Stimulated activated CD4-positive, alpha-beta T cell treated with anti-CD3 and anti-CD28 coated beads, Interleukin-12 subunit alpha, Interleukin-12 subunit beta, amount 100 ng/mL, for 48 hours (primary cell): ENCODE measurements at regions not wholly inside any gene's neighbourhood (a gene's known extent, or its start where the extent isn't known, plus 50 kb on each side); places are given as distances from the start of the nearest gene placed in this dataset.

Experiments used
- DNase-seq, 3 donors: peaks; one replicate each; pipeline ENCODE4 v3.0.0-alpha.2; 2020; ENCODE audit warnings: low read depth in 2 of 3, low spot score in 1 of 3

DNA sequence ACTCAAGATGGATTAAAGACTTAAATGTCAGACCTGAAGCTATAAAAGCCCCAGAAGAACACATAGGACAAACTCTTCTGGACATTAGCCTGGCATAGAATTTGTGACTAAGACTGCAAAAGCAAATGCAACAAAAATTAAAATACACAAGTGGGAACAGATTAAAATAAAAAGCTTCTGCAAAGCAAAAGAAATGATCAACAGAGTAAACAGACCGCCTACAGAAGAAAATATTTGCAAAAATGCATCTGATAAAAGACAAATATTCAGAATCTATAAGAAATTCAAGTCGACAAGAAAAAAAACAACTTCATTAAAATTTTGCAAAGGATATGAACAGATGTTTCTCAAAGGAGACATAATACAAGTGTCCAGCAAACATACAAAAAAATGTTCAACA is 537.8 kb downstream of the SLITRK1 start:
- DNase-seq, result no peak

DNA sequence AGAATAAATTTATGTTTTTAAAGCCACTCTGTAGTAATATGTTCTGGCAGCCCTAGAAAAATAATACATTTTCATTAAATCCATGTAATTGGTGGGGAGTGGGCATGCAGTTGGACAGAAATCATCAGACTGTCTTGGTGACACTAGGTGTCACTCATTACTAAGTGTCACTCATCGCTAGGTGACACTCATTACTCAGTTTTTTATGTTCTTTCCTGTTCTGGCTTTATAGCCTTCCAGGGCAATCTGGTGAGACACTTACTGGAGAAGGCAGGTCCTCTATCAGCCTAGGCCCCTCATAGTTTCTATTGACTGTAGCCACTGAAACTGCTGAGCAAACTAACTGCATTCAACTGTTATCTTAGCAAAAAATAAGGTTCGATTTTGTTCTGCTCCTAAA is 542.1 kb downstream of the SLITRK1 start:
- DNase-seq, result no peak

DNA sequence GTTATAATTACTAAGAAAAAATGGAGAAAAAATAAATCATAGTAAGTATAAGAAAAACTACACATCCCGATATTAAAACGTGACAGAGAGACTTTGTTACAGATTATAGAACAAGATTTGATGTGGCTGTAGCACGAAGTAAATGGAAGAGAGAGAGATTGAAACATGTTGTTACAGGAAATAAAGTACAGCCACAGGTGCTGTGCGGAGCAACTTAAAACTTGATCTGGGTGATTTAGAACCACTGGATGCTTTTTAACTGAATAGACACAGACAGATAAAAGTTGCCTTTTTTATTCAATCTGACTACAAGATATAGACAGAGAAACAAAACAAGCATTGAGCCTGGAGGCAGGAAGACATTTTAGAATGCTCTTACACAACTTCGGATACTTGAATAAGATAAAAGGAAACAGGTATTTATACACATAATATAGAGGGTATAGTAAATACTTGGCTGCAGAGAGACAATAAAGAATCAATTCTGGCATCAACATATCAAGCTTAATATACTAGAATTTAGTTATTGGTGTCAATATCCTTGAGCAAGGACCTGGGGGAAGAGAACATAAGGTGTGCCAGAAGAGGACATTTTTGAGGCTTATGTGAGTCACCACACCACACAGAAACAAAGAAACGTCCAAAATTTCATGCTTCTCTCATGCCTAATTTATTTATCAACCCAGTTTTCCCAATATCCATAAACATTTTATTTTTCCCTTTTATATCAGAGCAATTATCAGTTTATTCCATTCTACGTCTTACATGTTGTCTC is 548.5 kb downstream of the SLITRK1 start:
- no peak for DNase-seq

DNA sequence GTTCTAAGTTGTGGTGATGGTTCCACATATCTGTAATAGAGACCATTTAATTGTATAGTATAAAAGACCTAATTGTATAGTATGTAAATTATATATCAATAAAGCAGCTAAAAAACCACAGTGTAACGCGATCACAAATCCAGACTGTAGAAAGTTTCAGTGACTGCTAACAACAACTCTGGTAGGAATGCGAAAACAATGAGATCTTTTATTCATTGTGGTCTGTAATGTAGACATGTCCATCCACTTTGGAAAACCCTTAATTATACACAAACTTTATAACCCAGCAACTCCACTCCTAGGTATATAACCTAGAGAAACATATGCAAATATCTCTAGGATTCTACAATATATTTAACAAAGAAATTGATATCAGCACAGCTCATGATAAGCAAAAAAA is 549.5 kb downstream of the SLITRK1 start:
- DNase-seq, result no peak

DNA sequence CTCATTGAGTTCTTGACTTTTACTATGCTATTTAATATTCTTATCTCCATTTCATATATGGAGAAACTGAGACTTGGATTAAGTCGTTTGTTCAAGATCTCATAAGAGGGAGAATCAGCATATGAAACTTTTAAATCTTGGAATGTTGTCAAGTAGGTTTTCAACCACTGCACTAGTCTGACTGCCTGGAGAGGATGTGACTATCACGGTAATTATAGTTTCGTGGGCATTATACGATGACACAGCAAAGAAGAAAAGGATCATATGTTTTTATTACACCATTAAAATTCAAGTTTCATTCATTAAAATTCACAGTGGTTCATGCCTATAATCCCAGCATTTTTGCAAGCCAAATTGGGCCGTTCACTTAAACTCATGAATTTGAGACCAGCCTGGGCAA is 555.2 kb downstream of the SLITRK1 start:
- no peak for DNase-seq

DNA sequence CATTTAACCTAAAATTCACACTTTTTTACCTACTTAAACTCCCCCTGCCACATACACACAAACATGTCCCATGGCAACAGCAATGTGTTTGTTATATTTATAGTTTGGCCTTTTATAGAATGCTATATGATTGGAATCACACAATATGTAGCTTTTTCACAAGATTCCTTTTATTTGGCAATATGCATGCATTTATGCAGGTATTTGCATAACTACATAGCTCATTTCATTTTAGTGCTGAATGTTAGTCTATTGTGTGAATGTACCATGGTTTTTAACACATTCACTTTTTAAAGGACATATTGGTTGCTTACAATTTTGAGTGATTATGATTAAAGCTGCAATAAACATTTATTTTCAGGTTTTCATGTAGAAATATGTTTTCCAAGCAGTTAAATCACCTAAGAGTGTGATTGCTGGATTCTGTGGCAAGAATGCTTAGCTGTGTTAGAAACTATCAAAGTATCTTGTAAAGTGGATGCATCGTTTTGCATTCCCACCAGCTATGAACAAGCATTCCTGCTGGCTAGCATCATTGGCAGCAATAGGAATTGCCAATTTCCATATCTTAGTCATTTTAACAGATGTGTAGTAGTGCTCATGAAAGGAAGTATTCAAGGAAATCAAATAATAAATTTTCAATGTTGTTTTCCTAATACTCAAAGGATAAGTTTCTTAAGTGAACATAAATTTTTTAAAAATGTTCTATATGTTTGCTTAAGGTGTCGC is 557.0 kb downstream of the SLITRK1 start:
- DNase-seq, result no peak

DNA sequence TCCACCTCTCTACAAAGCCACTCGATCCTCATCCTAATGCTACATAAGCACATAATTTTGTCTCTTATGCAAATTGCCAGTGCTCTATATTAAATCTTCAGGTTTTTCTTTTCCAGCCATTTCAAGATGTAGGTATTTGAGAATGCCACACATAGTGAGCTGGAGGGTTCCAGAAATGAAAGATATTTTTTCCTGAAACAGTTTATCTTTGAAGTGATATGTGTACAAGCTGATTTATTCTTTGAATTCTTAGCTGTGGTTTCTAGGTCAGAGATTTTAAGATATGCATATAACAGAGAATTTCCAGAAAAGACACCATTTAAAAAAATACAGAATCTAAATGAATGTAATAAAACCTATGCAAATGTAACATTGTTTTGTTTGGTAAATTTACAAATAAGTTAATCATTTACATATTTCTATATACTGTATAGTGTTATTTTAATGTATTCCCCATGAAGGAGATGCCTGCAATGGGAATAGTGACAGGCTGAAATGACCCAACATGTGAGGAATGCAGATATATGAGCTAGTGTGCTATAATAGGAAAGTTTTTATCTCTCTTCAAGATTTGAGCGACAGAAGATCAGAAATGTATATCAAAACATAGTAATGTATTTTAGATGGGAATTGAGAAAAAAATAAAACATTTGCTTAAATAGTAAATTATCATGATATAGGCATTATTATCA is 570.2 kb downstream of the SLITRK1 start:
- no peak for DNase-seq

DNA sequence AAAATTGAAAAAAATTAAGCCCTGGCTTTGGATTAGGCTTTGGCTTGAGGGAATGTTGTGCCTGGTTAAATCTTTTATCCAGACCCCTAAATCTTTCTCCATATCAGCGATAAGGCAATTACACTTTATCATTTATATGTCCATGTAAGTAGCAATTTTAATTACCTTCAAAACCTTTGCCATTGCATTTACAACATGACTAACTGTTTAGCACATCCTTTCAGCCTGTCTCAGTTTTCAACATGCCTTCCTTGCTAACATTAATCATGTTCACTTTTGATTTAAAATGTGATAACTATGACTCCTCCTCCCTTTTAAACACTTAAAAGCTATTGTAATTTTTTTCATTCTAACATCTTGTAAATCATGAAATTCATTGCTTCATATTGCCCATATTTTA is 583.7 kb downstream of the SLITRK1 start:
- DNase-seq, result no peak

DNA sequence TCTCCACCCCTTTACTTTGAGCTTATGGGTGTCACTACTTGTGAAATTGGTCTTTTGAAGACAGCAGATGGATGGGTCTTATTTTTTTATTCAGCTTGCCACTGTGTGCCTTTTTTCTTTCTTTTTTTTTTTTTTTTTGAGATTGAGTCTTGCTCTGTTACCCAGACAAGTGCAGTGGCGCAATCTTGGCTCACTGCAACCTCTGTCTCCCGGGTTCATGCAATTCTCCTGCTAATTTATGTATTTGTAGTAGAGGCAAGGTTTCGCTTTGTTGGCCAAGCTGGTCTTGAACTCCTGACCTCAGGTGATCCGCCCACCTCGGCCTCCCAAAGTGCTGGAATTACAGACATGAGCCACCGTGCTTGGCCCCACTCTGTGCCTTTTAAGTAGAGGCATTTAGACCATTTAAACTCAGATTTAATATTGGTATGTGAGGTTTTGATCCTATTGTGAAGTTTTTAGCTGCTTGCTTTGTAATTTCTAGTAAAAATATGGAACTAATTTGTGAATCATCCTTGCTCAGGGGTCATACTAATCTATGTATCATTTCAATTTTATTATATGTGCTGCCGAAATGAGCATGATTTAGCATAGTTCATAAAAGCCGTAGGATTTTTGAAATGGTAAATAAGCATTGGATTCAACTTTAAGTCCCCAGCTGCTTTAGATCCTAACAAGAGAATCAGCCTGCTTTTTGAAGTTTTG is 584.5 kb downstream of the SLITRK1 start:
- DNase-seq, result no peak

DNA sequence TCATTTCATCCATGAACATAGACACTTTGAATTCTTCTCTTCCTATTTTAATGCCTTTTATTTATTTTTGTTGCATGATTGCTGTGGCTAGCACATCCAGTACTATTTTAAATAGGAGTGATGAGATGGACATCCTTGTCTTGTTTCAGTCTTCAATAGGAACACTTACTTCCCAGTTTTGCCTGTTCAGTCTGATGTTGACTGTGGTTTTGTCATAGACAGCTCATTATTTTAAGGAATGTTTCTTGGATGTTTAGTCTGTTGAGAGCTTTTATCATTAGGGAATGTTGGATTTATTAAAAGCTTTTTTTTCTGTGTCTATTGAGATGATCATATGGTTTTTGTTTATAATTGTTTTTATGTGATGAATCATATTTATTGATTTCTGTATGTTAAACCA is 586.6 kb downstream of the SLITRK1 start:
- no peak for DNase-seq

DNA sequence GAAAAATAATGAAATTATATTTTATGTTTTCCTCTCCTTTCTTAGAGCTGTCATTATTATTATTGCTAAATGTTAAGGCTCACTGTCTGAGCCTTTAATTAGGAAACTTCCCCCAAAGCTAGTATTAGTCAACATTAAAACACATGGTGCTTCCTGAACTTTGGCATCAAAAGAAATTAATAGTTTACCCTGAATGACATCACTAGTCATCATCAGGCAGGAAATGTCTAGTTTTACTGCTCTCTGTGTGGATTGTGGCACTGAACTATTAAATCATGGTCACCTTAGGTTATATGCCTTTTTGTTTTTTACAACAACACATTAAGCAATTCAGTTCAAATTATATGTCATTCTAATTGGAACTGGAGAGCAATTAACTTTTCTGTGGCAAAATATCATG is 595.5 kb downstream of the SLITRK1 start:
- DNase-seq, result no peak

DNA sequence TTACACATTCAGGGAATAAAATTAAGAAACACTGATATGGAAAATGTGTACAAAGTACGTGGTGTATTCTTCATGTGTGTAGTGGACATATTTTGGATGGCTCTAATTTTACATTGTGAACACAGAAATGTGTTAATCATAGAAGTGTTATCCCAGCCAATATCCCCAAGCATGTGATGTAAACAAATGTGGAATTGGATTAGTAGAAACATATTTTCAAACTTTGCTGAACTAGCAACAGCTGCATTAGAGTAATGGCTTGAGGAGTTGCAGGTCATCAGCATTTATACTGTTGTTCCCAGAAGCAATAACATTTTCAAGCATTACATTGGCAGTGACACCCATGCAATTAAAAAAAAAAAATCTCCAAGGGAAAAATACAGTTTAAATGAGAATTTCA is 600.6 kb downstream of the SLITRK1 start:
- DNase-seq, result no peak

DNA sequence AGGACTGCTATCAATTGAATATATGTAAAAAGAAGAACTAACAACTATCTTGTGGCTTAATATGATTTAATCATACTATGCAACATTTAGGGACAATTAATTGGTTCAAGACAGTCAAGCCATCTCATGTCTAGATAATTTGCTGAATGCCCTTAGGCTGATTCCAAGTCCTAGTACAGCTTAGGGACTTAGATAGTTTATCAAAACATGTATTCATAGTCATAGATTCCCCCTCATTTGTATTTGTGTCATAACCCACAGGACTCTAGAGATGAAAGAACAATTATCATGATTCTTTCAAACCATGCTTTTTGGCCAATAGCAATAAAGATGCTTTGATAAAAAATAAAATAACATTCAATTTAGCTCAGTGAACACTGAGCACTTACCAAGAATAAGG is 607.6 kb downstream of the SLITRK1 start:
- no peak for DNase-seq

DNA sequence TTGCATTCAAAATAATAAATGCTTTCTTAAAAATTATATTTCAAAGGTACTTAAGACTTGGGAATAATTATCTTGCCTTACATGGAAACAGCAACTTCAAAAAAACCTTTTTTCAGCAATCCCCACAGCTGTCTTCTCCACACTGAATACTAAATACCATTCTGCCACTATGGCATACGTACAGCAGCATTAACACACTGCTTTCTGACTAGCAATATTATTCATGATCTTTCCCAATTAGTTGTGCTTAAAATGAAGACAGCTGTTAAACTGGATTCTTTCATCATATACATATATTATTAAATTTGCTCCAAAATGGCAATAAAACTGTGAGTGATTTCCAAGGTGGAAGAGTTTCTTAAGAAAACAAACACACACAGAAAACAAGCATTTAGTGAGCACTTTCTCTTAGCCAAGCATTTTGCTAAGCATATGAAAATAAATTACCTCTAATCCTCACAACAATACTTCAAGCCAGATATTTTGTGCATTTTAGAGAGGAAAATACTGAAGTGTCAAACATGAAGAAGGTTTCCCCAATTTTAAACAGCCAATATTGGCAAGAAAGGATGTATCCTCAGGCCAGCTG is 609.5 kb downstream of the SLITRK1 start:
- no peak for DNase-seq

DNA sequence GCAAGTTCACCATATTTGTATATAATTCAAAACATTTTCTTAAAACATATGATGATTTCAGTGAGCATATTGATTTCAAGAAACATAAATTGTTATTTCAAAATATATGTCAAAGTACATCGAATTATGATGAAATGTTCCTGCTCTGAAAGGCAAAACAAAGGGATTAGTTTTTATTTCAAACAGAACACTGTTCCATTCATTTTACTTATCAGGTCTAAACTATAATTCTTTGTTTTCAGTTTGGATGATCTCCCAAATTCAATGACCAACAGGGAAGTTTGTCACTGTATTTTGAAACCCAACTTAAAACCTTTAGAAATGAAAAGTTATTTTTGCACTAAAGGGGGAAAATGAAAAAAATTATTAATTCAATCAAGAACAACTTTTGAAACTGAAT is 610.2 kb downstream of the SLITRK1 start:
- DNase-seq, result no peak

DNA sequence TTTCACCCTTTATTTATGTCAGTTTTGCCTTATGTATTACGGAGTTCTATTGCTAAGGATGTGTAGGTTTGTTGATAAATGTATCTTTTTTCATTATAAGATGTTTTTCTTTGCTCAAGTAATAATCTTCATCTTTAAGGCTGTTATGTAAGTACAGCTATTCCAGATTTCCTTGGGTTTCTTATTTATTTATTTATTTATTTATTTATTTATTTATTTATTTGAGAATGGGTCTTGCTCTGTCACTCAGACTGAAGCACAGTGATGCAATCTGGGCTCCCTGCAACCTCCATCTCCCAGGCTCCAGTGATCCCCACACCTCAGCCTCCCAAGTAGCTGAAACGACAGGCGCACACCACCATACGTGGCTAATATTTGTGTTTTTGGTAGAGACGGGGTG is 617.0 kb downstream of the SLITRK1 start:
- DNase-seq, result no peak

DNA sequence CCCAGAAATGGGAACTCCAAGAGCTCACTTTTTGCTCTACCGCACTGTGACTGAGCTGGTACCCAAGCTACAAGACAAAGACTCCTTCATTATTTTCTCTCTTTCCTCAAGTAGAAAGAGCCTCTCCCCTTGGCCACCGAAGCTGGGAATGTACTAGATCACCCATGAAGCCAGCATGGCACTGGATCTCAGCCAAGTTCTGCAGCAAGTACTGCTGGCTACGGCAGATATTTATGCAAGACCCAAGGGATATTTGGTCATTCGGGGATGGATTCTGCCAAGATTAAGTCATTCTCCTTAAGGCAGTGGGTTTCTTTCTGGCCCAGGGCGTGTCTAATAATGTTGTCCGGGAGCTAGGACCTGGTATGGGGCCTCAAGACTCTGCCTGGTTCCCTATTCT is 633.5 kb downstream of the SLITRK1 start:
- DNase-seq, result no peak

DNA sequence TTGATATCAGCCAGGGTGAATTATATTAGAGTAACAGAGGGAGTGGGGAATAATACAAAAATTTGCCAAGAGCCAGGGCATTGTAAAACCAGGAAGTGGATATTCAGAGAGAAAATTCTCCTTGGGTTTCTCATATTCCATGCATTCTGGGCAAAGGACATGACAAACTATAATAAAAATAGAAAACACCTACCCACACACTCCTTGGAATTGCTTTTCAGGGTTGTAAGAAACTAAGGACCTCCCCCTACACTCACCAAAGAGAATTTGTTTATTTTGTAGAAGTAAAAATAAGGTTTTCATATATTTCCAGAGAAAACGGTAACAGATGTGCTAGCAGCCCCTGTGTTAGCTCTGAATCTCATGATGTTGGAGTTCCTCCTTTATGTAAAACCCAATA is 649.6 kb downstream of the SLITRK1 start:
- DNase-seq, result no peak

DNA sequence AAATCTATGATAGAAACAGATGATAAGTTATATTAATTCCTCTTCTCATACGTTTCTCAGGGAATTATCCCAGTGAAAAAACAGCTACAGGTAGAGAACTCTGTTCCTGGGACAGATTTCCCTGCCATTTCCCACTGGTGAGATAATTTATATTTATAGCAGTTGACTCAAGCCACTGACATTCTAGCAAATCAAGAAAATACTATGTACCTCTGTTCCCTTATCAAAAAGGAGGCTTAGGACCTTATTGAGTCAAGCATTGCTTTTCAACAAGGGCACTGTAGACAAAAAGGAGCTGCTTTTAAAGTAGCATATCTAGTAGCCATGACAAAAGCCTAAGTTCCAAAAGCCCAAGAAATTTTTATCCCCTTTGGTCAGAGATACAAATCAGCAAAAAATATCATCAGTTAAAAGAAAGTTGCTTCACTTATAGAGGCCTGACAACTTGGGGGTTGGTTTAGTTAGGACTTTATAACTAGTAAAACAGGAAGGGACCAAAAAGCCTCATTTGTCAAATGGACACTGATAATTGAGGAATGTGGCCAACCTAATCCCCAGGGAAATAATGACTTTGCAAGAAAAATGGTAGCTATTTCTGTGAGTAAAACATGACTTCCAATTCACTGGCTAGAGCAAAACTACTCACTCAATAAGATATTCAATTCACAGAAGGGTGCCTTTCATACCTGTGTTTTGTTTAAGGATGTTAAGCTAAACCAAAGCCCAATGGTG is 652.5 kb downstream of the SLITRK1 start:
- no peak for DNase-seq

DNA sequence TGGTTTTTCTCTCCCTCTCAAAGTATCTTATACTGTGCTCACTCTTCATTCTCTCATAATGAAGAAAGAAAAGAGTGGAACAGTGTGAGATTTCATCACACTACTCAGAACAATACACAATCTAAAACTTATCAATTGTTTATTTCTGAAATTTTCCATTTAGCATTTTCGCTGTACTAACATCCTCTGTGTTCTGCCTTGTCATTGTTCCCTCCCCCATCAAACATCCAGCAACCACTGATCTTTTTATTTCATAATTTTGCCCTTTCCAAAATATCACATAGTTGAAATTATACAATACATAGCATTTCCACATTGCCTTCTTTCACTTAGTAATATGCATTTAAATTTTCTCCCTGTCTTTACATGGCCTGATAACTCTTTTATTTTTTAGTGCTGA is 658.7 kb downstream of the SLITRK1 start:
- DNase-seq, result no peak

DNA sequence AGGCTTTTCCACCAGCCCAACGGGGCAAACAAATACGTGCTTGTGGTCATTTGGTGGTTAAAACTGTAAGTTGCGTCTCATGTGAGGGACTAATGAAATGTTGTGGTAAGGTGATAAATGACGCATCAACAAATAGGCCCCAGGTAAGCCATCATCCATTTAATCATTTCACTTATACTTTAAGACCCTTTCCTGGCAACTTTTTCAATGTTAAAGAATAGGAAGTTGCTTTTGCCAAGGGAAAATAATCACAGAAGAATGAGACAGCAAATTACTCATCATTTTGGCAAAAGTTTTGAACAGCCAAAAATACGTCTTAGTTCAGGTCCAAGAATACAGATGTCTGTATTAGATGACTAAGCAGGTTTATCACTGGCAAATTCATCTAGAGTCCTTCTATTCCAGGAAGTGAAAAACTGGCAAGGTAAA is 660.4 kb downstream of the SLITRK1 start:
- DNase-seq, result no peak
